ENCODE measurements at regions not wholly inside any gene's neighbourhood (a gene's known extent, or its start where the extent isn't known, plus 50 kb on each side); places are given as distances from the start of the nearest gene placed in this dataset.

- TF ChIP-seq PPARA (CRISPR knock-in tag; IDR thresholded peaks at IDR 0.05; ENCODE audit: borderline replicate concordance) (no peak), ZC3H10 (CRISPR knock-in tag; IDR thresholded peaks at IDR 0.05) (no peak), ZNF565 (CRISPR knock-in tag; conservative IDR thresholded peaks at IDR 0.05; ENCODE audit: low read depth) (no peak), ISL1 (CRISPR knock-in tag; IDR thresholded peaks at IDR 0.05) (no peak), TOX (CRISPR knock-in tag; IDR thresholded peaks at IDR 0.05; ENCODE audit: borderline replicate concordance) (no peak), ARNTL (CRISPR knock-in tag; IDR thresholded peaks at IDR 0.05; ENCODE audit: borderline replicate concordance, low read depth) (no peak)
- TF ChIP-seq, protein P1, sequence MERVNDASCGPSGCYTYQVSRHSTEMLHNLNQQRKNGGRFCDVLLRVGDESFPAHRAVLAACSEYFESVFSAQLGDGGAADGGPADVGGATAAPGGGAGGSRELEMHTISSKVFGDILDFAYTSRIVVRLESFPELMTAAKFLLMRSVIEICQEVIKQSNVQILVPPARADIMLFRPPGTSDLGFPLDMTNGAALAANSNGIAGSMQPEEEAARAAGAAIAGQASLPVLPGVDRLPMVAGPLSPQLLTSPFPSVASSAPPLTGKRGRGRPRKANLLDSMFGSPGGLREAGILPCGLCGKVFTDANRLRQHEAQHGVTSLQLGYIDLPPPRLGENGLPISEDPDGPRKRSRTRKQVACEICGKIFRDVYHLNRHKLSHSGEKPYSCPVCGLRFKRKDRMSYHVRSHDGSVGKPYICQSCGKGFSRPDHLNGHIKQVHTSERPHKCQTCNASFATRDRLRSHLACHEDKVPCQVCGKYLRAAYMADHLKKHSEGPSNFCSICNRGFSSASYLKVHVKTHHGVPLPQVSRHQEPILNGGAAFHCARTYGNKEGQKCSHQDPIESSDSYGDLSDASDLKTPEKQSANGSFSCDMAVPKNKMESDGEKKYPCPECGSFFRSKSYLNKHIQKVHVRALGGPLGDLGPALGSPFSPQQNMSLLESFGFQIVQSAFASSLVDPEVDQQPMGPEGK (CRISPR knock-in tag; IDR thresholded peaks at IDR 0.05; ENCODE audit: borderline replicate concordance) = no peak
- TF ChIP-seq, protein P2, sequence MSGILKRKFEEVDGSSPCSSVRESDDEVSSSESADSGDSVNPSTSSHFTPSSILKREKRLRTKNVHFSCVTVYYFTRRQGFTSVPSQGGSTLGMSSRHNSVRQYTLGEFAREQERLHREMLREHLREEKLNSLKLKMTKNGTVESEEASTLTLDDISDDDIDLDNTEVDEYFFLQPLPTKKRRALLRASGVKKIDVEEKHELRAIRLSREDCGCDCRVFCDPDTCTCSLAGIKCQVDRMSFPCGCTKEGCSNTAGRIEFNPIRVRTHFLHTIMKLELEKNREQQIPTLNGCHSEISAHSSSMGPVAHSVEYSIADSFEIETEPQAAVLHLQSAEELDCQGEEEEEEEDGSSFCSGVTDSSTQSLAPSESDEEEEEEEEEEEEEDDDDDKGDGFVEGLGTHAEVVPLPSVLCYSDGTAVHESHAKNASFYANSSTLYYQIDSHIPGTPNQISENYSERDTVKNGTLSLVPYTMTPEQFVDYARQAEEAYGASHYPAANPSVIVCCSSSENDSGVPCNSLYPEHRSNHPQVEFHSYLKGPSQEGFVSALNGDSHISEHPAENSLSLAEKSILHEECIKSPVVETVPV (CRISPR knock-in tag; IDR thresholded peaks at IDR 0.05) = no peak
Observed at GRCh38 chr10:56698506-56698905, 337.4 kb upstream of the ZWINT start.
